ENCODE measurements at regions not wholly inside any gene's neighbourhood (a gene's known extent, or its start where the extent isn't known, plus 50 kb on each side); places are given as distances from the start of the nearest gene placed in this dataset.
"Not testable (repeated sequence)": the region's sequence is repeated elsewhere in the genome, so short reads cannot be mapped to it uniquely, and the experiment has no call there.

DNA sequence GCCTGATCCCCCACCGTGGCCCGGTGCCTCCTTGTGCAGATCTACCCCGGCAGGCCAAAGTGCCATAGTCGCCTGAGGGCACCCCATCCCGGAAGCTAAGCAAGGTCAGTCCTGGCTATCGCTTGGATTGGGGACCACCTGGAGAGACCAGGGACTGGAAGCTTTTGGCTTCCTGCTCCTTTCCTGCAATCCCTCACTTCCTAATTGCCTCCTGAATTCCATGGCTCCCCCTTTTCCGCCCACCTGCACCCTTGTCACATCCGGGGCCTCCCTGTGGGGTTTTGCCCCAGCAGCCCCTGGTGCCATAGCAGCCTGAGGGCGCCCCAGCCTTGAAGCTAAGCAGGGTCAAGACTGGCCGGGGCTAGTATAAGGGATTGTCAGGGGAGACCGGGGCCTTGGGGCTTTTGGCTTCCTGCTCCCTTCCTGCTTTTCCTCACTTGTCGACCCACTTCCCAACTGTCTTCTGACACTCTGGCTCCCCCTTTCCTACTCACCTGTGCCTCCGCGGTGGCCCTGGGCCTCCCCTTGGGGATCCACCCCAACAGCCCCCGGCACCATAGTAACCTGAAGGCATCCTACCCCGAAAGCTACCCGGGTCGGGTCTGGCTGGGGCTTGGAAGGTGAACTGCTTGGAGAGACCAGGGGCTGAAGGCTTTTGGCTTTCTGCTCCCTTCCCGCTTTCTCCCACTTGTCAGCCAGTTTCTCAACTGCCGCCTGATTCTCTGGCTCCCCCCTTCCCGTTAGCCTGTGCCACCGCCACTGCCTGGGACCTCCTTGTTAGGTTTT lies 2293.6 kb downstream of the TP53TG3F start:
- no peak for DNase-seq

DNA sequence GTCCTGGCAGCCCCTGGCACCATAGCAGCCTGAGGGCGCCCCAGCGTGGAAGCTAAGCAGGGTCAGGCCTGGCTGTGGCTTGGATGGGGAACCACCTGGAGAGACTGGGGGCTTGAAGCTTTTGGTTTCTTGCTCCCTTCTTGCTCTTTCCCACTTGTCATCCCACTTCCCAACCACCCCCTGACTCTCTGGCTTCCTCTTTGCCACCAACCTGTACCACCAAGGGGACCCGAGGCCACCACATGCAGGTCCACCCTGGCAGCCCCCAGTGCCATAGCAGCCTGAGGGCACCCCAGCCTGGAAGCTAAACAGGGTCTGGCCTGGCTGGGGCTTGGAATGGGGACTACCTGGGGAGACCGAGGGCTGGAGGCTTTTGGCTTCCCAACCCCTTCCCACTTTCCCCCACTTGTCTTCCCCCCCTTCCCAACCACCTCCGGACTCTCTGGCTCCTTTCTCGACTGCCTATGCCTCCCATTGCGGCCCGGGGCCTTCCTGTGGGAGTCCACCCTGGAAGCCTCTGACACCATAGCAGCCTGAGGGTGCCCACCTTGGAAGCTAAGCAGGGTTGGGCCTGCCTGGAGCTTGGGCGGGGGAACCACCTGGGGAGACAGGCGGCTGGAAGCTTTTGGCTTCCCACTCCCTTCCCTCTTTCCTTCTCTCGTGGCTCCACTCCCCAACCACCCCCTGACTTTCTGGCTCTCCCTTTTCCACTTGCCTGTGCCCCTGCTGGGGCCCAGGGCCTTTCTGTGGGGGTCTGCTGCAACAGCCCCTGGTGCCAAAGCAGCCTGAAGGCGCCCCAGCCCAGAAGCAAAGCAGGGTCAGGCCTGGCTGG lies 2294.4 kb downstream of the TP53TG3F start:
- DNase-seq, result no peak

DNA sequence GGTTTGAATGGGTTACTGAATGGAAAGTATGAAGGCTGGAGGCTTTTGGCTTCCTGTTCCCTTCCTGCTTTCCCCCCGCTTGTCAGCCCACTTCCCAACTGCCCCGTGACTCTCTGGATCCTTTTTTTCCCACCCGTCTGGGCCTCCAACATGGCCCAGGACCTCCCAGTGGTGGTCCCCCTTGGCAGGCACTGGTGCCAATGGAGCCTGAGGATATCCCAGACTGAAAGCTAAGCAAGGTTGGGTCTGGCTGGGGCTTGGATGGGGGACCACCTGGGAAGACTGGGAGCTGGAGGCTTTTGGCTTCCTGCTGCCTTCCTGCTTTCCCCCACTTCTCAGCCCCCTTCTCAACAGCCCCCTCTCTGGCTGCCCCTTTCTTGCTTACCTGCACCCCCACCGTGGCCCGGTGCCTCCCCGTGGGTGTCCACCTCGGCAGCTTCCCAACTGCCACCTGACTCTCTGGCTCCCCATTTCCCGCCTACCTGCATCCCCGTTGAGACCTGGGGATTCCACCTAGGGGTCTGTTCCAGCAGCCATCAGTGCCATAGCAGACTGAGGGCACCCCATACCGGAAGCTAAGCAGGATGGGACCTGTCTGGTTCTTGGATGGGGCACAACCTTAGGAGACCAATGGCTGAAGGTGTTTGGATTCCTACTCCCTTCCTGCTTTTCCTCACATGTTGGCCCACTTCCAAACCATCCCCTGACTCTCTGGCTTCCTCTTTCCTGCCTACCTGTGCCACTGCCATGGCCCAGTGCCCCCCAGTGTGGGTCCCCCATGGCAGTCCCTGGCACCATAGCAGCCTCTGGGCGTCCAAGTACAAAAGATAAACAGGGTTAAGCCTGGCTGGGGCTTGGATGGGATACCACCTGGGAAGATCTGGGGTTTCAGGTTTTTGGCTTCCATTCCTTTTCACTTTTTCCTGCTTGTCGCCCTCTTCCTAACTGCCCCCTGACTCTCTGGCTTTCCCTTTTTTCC lies 2295.3 kb downstream of the TP53TG3F start:
- no peak for DNase-seq

DNA sequence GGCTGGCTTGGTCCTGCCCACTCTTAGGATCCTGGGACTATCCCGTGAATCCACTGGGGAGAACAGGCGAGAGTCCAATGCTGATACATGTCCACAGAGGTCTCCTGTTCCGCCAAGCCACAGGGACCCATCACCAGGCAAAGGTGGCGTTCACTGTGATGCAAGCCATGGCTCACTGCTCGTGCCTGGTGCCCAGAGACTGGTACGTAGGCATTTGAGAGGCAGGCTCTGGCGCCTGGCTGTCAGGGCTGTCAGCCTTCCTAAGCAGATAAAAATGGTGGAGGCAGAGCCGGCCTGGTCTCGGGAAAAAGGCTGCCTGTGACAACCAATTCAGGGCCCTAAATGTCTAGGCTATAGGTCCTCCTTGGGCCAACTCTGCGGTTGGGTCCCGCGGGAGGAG lies 2329.0 kb downstream of the TP53TG3F start:
- DNase-seq, result no peak

DNA sequence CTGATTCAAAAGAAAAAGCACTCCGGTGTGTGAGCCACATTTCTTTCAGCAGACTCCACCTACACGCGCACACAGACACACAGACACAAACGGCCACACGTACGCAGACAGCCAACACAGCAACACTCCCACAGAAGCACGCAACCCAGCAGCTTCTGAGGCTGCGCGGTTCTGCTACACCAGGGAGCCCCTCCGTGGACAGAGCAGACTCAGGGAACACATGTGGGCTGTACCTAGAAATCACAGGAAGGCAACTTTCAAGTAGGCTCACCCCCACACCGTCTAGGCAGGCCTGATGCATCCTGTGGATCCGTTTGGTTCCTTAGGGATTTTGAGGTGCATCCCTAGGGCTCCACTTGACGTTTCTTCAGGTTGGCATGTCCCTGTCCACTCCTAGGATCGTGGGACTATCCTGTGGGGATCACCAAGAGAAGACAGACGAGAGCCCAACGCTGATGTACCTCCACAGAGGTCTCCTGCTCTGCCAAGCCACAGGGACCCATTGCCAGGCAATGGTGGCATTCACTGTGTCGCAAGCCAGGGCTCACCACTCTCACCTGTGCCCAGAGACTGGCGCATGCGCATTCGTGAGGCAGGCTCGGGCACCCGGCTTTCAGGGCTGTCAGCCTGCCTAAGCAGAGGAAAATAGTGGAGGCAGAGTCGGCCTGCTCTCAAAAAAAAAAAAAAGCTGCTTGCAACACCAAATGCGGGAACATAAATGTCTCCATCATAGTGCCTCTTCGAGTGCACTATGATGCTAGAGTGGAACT lies 2333.3 kb downstream of the TP53TG3F start:
- DNase-seq, result no peak

DNA sequence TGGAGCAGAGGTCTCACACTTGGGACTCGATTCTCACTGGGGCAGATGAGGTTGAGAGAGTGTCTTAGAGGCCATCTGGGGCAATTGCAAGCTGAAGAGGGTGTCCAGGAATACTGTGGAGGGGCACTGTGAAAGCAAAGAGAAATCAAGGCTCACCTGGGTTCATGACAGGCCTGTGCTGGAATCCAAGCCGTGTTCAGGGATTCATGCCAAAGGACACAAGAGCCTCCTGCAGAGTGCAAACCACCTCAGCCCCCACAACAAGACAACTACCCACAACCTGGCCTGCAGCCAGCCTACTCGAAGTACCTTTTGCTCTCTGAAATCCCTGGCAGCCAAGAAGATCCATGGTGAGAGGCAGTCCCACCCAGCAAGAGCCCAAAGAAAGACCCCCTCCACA lies 2334.2 kb downstream of the TP53TG3F start:
- no peak for DNase-seq

DNA sequence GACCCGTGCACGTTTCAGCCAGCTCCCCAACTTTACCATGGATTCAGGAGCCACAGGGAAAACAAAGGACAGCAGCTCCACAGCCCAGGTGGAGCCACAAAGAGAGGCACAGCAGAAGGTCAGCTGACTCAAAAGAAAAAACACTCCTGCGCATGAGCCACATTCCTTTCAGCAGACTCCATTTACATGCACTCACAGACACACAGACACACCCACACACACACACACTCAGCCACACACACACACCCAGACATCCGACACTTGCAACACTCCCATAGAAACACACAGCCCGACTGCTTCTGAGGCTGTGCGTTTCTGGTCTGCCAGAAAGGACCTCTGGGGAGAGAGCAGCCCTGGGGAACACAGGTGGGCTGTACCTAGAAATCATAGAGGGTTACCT lies 2335.5 kb downstream of the TP53TG3F start:
- DNase-seq, result no peak

DNA sequence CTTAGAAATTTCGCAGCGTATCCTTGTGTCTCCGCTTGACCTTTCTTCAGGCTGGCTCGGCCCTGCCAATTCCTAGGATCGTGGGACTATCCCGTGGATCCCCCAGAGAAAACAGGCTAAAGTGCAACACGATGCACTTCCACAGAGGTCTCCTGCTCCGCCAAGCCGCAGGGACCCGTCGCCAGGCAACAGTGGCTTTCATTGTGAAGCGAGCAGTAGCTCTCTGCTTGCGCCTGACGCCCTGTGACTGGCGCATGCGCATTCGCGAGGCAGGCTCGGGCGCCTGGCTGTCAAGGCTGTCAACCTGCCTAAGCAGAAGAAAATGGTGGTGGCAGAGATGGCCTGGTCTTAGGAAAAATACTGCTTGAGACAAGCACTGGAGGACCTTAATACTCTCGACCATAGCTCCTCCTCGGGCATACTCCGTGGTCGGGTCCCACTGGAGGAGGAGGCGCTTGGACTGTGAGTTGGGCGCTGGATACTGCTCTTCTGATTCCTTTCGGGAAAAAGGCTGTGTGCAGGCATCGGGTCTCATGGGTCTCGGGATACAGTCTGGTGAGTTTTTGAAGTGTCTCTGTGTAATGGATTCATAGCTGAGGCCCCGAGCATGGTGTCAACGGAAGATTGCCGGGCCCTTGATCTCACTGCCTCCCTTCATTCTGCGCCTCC lies 2336.1 kb downstream of the TP53TG3F start:
- DNase-seq, result no peak

DNA sequence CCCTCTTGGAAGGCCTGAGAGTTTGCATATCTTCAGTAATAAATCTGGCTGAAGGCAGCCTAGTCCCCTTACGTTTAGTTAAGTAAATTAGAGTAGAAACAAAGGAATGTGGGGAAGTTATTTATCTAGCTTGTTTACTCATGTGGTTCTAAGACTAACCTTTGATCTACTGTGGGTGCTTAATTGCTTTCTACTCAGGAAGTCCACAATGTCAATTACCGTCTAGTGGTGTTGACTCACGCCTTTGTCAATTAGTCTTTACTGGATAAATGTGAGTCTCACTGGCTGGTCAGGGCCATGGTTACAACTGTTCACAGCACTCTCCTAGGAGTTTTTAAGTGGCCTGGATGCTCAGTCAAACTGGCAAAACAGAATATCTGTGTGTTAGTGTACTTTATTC lies 2338.4 kb downstream of the TP53TG3F start:
- DNase-seq, result no peak

DNA sequence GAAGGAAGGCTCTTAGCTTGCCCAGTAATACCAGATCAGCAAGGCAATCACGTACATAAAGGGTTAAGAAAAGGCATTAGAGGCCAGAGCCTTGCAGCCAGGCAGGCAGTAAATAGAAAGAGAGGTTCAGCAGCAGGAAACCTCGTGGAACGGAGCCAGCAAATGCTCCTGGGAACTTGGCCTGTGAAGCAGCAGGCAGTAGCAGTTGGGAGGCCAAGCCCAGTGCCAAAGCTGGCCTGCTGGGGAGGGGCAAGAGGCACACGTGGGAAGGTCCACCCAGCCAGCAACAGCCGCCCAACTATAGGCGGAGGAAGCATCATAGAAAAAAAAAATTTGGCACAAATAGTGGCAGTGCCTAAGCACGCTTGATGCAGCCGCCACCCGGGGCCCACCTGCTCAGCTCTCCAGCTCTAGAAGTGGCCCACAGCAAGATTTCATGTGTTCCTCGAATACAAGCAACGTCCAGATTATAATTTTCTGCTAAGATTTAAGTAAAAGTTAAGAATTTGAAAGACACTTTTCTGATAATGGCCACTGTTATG lies 2339.5 kb downstream of the TP53TG3F start:
- no peak for DNase-seq

DNA sequence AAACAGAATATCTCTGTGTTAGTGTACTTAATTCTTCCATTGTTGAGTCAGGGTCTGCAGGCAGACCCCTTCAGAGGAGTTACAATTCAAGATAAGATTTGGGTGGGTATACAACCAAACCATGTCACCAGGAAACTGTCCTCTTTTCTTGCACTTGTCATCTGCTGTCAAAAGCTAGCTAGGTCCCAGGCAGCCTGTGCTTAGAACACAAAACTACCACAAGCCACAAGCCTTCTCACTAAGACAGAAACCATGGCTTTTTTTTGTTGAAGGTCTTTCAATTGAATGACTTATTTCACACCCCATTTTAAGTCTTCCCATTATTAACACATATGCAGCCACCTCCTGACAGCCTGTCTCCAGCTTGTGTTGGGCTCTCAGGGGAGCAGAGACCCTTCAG lies 2345.1 kb downstream of the TP53TG3F start:
- not testable (repeated sequence) for DNase-seq

DNA sequence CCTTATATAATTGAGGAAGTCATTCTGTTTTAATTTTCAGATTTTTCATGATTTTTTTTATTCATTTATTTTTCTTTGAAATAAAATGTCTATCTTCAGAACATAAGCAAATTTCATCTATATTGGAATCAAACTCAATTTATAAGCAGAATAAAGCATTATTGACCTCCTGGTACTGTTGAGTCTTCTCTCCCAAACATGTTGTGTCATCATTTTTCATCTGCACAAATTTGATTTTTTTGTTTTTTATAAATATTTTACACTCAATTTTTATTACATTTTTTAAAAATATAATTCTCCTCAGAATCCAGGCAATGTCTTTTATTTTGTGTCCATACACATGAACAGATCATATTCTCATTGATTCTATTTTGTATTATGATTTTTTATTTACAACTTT lies 2363.9 kb downstream of the TP53TG3F start:
- no peak for DNase-seq

DNA sequence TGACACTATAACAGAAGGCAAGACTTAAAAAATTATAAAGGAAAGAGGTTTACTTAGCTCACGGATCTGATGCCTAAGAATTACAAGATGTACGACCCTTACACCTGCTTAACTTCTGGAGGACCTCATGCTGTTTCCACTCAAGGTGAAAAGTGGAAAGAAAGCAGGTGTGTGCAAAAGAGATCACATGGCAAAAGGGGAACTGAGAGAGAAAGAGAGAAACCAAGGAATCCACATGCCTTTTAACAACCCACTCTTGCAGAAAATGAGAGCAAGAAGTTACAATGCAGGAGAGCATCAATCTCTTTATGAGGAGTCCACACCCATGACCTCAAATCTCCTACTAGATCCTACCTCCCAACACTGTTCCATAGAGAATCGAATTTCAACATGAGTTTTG lies 2382.2 kb downstream of the TP53TG3F start:
- DNase-seq, result no peak

DNA sequence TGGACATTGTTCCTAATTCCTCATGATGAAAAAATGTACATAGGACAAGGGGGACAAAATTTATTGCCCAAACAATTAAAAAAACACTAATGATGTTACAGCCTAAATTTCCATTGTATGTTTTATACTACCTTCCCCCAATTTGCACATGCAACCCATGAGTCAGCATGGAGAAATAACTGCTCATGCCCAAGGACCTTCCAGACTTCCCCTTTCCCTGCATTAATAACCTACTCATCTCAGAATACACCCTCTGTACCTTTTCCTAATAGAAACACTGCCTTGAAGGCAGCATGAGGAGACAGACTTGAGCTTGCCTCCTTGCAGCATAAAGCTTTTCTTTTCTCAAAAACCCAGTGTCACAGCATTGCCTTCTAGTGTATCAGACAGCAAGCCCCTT lies 2402.8 kb downstream of the TP53TG3F start:
- no peak for DNase-seq

DNA sequence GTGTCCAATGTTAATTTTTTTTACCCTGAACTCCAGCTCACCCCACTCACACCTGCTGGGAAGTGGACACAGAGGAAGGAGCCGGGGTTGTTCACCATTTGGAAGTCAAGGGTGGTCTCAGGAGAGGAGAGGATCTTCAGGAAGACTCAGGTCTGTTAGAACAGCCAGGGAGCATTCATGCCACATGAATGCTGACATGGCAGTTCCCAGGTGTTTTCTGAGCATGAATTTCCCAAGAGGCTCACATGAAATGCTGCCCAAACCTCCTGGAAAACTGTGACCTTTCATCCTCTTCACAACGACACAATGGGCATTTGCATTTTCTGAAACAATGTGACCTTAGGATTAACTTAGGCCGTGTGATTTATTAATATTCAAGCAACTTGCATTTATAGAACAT lies 2409.2 kb downstream of the TP53TG3F start:
- DNase-seq, result no peak

DNA sequence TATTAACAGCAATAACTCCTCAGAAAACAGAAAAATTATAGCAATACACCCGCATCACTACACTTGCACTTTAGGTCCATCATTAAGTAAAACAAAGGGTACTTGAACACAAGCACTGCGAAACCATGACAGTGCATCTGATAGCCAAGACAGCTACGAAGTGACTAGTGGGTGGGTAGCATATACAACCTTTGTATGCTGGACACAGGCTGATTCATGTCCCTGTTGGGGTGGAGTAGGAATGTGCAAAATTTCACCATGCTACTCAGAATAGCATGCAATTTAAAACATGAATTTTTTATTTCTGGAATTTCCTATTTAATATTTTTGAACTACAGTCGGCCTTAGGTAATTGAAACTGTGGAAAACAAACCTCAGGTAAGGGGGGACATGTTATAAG lies 2414.1 kb downstream of the TP53TG3F start:
- no peak for DNase-seq

DNA sequence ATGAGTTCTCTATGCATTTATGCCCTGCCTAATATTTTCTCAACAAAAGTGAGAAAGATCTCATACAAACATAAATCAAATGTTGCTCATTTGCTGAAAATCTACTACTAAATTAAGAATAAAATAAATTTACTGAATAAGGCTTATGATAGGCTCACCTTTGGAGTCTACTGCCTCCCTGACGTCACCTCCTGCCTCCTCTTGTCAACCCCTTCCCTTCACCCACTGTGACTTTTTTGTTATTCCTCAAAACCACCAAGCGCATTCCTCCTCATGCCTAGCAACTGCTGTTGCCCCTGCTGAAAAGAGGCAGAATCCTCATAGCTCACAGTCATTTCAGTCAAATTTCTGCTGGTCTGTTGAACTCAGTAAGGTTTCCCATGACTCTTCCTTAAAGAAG lies 2422.2 kb downstream of the TP53TG3F start:
- no peak for DNase-seq

DNA sequence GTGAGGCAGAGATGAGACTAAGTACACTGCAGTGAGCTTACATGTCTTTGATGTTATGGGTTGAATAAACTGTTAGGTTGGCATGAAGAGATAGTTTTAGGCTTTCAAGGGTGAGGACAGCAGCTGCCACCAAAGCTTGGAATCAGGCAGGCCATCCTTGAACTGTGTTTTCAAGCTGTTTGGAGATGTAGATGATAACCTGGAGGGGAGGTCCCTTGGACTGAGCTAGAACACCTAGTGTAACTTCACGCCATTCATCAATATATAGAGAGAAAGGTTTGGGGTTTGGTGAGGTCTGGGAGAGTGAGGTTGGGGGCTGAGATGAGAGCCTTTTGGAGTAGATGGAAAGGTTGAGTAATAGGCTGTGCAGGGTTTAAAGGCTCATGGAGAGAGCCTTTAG lies 2447.0 kb downstream of the TP53TG3F start:
- no peak for DNase-seq

DNA sequence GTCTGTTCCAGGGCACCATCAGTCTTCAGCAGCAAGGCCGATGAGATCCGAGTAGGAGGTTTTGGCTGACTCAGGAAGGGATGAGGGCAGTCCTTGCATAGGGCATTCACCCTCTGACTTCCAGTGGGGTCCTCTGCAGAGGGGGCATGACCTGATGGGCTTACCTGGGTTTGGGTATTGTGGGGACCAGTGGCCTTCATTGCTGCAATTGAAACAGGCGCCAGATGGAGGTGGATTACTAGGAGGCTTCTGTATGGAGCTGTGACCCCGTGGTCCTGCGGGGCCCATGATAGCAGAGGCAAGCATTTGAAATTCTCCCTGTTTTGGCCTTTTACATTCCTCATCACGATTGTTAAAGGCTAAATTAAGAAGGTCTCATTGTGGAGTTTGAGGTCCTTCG lies 2448.7 kb downstream of the TP53TG3F start:
- no peak for DNase-seq

DNA sequence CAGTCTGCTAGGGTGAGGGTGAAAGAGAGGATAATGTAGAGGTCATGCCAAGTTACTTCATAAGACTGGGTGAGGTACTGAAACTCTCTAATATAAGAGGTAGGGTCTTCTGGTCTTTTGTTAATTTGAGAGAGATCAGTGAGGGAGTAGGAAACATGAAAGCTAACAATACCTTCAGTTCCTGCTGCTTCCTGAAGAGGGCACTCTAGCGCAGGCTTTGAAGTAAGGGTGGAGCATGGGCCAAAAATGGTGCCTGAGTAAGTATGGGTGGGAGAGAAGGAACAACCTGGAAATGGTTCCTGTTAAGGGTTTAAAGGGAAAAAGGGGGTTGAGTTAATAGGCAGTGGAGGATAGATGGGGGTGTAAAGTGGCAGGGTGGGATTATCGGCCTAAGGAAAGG lies 2449.5 kb downstream of the TP53TG3F start:
- no peak for DNase-seq

DNA sequence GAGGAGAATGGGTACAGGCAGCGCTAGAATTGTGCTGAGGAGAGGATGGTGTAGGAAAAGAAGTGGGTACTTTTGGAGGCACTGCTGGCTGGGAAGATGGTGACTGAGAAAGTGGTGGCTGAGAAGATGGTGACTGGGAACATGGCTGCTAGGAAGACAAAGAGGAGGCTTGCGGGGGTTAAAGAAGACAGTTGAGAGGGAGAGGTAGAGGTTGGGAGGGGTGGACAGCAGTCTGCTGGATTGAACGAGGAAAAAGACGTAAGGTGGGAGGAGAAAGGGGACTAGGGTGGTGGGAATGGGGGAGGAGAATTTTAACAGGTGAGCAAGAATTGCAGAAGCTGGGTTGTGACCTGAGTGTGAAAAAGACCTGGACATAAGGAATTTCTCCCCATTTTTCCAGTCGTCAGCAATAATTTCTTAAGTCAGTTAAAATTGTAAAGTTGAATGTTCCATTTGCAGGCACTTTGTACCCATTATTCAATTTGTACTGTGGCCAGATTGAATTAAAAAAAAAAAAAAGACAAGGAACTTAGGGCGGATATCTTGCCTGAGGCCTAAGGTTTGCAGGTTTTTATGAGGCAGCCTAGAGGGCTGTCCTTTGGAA lies 2450.0 kb downstream of the TP53TG3F start:
- DNase-seq, result no peak
